Calu3 (cell line): ENCODE measurements at regions not wholly inside any gene's neighbourhood (a gene's known extent, or its start where the extent isn't known, plus 50 kb on each side); places are given as distances from the start of the nearest gene placed in this dataset.

Source experiments
- BruUV-seq: library from RNA; stranded (reverse); fragments of 400-500 nt; replicated peaks from 2 replicates; lab custom pipeline; 2021; lab: Mats Ljungman, UMichigan
- CTCF ChIA-PET: fragments of 300-600 bp; sonication (Branson Sonifier 250); formaldehyde crosslinking; loops from one replicate; lab custom pipeline; 2022; ENCODE audit warnings: antibody characterized with exemption; lab: Charles Lee
- DNase-seq: peaks from one replicate; pipeline ENCODE4 v3.0.0; 2022
- H3K27ac Mint-ChIP-seq: one replicate; pipeline ENCODE4 v1.8.0; 2022; ENCODE audit warnings: mixed read lengths; ENCODE audit not compliant: unreplicated experiment
- H3K27me3 Mint-ChIP-seq: one replicate; pipeline ENCODE4 v1.8.0; 2022; ENCODE audit warnings: mixed read lengths; ENCODE audit not compliant: unreplicated experiment
- H3K36me3 Mint-ChIP-seq: one replicate; pipeline ENCODE4 v1.8.0; 2022; ENCODE audit warnings: mild to moderate bottlenecking, moderate library complexity, mixed read lengths; ENCODE audit not compliant: insufficient read depth, unreplicated experiment
- H3K4me1 Mint-ChIP-seq: one replicate; pipeline ENCODE4 v1.8.0; 2022; ENCODE audit warnings: mild to moderate bottlenecking, low read depth, mixed read lengths; ENCODE audit not compliant: unreplicated experiment
- H3K4me3 Mint-ChIP-seq: one replicate; pipeline ENCODE4 v1.8.0; 2022; ENCODE audit warnings: mild to moderate bottlenecking, low read depth, moderate library complexity, mixed read lengths; ENCODE audit not compliant: unreplicated experiment
- H3K9me3 Mint-ChIP-seq: one replicate; pipeline ENCODE4 v1.8.0; 2022; ENCODE audit warnings: low read depth, mixed read lengths; ENCODE audit not compliant: unreplicated experiment
- CTCF ChIP-seq: fragments of 200-600 bp; IDR thresholded peaks from one replicate; pipeline ENCODE4 v1.8.0; 2022; ENCODE audit warnings: antibody characterized with exemption; ENCODE audit not compliant: unreplicated experiment
- intact Hi-C: fragments of 100-400 bp; cut with micrococcal nuclease; formaldehyde crosslinking; loops from one replicate; pipeline ENCODE4 v1.10.0; 2022; ENCODE audit not compliant: unreplicated experiment

- no peak overlapping the region for H3K4me3 Mint-ChIP-seq
- BruUV-seq = no TSS peak
- CTCF ChIA-PET = interaction anchor here (0.5 kb wide), 1 partner anchor 853 kb away, joined by 4 read pairs; no protein-coding TSS in a partner anchor
- peaks cover 79% of the 10 kb centered on the region for H3K27me3 Mint-ChIP-seq
- H3K4me1 Mint-ChIP-seq = no peaks in the 10 kb centered on the region
- H3K27ac Mint-ChIP-seq = no peak overlapping the region
- no peaks in the 10 kb centered on the region for H3K9me3 Mint-ChIP-seq
- no peak for DNase-seq
- H3K36me3 Mint-ChIP-seq = no peaks in the 10 kb centered on the region
- no peak for TF ChIP-seq CTCF
- intact Hi-C loops = no loop called here
These were observed 84.6 kb upstream of the PFN2 start for GRCh38 chr3:150055332-150055731.

GRCh38 chr3:150054635-150055034 is 83.9 kb upstream of the PFN2 start:
- no peaks in the 10 kb centered on the region for H3K36me3 Mint-ChIP-seq
- H3K9me3 Mint-ChIP-seq = no peaks in the 10 kb centered on the region
- intact Hi-C loops = no loop called here
- H3K4me1 Mint-ChIP-seq = no peaks in the 10 kb centered on the region
- TF ChIP-seq CTCF = no peak
- CTCF ChIA-PET = no interaction called here
- no TSS peak for BruUV-seq
- no peak overlapping the region for H3K27ac Mint-ChIP-seq
- peaks cover 80% of the 10 kb centered on the region for H3K27me3 Mint-ChIP-seq
- no peak for DNase-seq
- no peak overlapping the region for H3K4me3 Mint-ChIP-seq

- DNase-seq = no peak
- Mint-ChIP-seq H3K4me1 (no peaks in the 10 kb centered on the region), H3K36me3 (no peaks in the 10 kb centered on the region), H3K27me3 (peaks cover 65% of the 10 kb centered on the region), H3K27ac (no peak overlapping the region), H3K9me3 (no peaks in the 10 kb centered on the region), H3K4me3 (no peak overlapping the region)
- no peak for TF ChIP-seq CTCF
- no TSS peak for BruUV-seq
- intact Hi-C loops = no loop called here
- CTCF ChIA-PET = interaction anchor here (0.6 kb wide), 1 partner anchor 476 kb away, joined by 3 read pairs; no protein-coding TSS in a partner anchor
These were observed 79.8 kb upstream of the PFN2 start for GRCh38 chr3:150050510-150050909.

GRCh38 chr3:150049317-150049716 is 78.6 kb upstream of the PFN2 start:
- Mint-ChIP-seq H3K36me3 (no peaks in the 10 kb centered on the region), H3K4me3 (no peak overlapping the region), H3K27me3 (peaks cover 61% of the 10 kb centered on the region), H3K27ac (no peak overlapping the region), H3K4me1 (no peaks in the 10 kb centered on the region), H3K9me3 (peaks cover 2% of the 10 kb centered on the region)
- DNase-seq = no peak
- intact Hi-C loops = no loop called here
- CTCF ChIA-PET = no interaction called here
- TF ChIP-seq CTCF = no peak
- no TSS peak for BruUV-seq
